AG09309 (cell line): ENCODE measurements at regions not wholly inside any gene's neighbourhood (a gene's known extent, or its start where the extent isn't known, plus 50 kb on each side); places are given as distances from the start of the nearest gene placed in this dataset.

Experiments
- DNase-seq: peaks from one replicate; pipeline ENCODE4 v3.0.0-alpha.2; 2010; ENCODE audit warnings: low read depth
- H3K4me3 ChIP-seq: 2 replicates; pipeline ENCODE4 v1.5.1; 2011; ENCODE audit warnings: mild to moderate bottlenecking, low read depth, low read length, moderate library complexity; ENCODE audit not compliant: control insufficient read depth
- CTCF ChIP-seq: IDR thresholded peaks from 2 replicates; pipeline ENCODE4 v1.5.1; 2011; ENCODE audit warnings: mild to moderate bottlenecking, low read depth, low read length, inconsistent platforms; ENCODE audit not compliant: insufficient read depth, control insufficient read depth; ENCODE audit errors: missing control alignments

GRCh38 chr14:57078054-57078453 lies 190.7 kb downstream of the EXOC5 start:
- H3K4me3 ChIP-seq: no peak overlapping the region
- TF ChIP-seq CTCF: no peak
- DNase-seq: no peak

GRCh38 chr14:57073986-57074385 lies 194.7 kb downstream of the EXOC5 start:
- no peak for DNase-seq
- no peak overlapping the region for H3K4me3 ChIP-seq
- no peak for TF ChIP-seq CTCF

- DNase-seq: no peak
- no peak for TF ChIP-seq CTCF
- H3K4me3 ChIP-seq: no peak overlapping the region
Observed at GRCh38 chr14:57071639-57072038, 197.1 kb downstream of the EXOC5 start.

GRCh38 chr14:57069702-57070101 lies 199.0 kb downstream of the EXOC5 start:
- H3K4me3 ChIP-seq: no peak overlapping the region
- no peak for DNase-seq
- no peak for TF ChIP-seq CTCF

- no peak for DNase-seq
- no peak overlapping the region for H3K4me3 ChIP-seq
- no peak for TF ChIP-seq CTCF
Observed at GRCh38 chr14:57068511-57068910, 200.2 kb downstream of the EXOC5 start.

- peak; percentile 57 for TF ChIP-seq CTCF
- no peak for DNase-seq
- H3K4me3 ChIP-seq: no peak overlapping the region
Observed at GRCh38 chr14:57066887-57067513, 201.7 kb downstream of the EXOC5 start.

- no peak for DNase-seq
- no peak overlapping the region for H3K4me3 ChIP-seq
- no peak for TF ChIP-seq CTCF
Observed at GRCh38 chr14:57066463-57066862, 202.2 kb downstream of the EXOC5 start.
